CD4-positive, alpha-beta T cell treated with Interleukin-15 for 4 hours (primary cell): ENCODE measurements at regions not wholly inside any gene's neighbourhood (a gene's known extent, or its start where the extent isn't known, plus 50 kb on each side); places are given as distances from the start of the nearest gene placed in this dataset.

Source experiments
- DNase-seq: peaks from one replicate; pipeline ENCODE4 v3.0.0-alpha.2; 2020; ENCODE audit warnings: low spot score

- DNase-seq: no peak
Measured at GRCh38 chr7:67843001-67843565, 846.5 kb downstream of the TYW1 start.

GRCh38 chr7:67843615-67844014 is 847.0 kb downstream of the TYW1 start:
- no peak for DNase-seq

GRCh38 chr7:67847092-67847787 is 850.6 kb downstream of the TYW1 start:
- DNase-seq: no peak

DNA sequence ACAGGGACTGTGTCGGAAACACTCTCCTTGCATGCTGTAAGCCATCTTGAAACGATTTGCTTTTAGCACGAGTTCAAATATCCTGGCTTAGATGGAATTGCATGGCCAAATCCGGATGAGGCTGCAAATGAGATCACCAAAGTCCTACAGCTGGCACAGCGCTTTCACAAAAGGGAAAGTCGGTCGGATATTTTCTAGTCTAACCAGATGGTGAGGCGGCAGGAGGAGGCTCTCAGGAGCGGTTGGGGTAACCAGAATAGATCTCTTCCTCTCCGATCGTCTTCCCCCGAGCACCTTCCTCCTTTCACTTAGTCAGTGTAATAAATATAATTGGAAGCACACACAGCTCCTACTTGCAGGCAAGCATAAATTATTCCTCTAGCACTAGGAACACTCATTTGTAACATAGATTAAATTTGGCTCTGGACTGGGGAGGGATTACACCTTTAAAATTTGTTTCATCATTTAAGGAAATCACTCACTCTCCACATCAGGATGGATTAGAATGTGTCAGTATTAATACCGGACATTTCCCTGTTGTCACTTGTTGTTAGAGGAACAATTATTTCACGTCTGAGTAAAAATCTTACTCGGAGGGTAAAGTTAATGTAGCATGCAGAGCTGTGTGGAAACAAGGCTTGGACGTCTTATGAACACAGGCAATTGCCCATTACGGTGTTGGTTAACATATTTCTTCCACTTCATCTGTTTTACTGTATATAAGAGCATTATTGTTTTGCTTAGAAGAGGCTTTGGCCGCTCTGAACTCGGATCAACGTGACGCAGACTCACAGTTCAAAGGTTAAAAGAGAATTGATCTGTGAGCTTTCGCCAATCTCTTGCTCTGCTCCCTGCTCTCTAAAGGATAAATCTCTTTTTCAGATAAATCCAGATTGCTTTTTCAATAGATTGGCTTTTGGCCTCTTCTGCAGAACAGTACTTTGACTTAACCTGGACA is 857.9 kb downstream of the TYW1 start:
- no peak for DNase-seq

- no peak for DNase-seq
Measured at GRCh38 chr7:67855322-67855721, 858.7 kb downstream of the TYW1 start.

GRCh38 chr7:67856046-67856445 is 859.4 kb downstream of the TYW1 start:
- DNase-seq: no peak

DNA sequence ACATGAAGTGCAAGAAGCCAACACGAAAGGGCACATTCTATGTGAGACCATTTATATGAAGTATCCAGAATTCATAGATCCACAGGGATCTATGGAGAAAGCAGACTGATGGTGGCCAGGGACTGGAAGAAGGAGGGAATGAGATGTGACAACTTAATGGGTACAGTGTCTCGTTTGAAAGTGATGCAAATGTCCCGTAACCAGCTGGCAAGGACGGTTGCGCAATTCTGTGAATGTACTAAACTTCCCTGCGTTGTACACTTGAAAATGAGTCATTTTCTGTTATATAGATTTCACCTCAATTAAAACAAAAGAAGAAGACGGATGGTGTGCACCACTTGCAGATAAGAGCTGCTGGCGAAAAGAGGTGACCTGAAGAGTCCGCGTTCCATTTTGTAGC is 861.1 kb downstream of the TYW1 start:
- no peak for DNase-seq

GRCh38 chr7:67858931-67859330 is 862.3 kb downstream of the TYW1 start:
- no peak for DNase-seq

GRCh38 chr7:67863911-67864310 is 867.3 kb downstream of the TYW1 start:
- no peak for DNase-seq

GRCh38 chr7:67866054-67866453 is 869.4 kb downstream of the TYW1 start:
- DNase-seq: no peak

DNA sequence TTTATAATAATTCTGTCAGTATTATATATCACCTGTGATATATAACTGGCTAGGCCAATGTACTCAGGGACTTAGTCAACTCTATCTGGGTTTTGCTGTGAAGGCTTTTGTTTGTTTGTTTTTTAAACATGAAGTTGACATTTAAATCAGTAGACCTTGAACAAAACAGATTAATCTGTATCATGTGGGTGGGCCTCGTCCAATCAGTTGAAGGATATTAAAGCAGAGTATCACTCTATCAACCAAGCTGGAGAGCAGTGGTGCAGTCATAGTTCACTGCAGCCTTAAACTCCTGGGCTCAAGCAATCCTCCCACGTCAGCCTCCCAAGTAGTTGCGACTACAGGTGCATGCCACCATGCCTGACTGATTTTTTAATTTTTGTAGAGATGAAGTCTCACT is 870.2 kb downstream of the TYW1 start:
- no peak for DNase-seq

DNA sequence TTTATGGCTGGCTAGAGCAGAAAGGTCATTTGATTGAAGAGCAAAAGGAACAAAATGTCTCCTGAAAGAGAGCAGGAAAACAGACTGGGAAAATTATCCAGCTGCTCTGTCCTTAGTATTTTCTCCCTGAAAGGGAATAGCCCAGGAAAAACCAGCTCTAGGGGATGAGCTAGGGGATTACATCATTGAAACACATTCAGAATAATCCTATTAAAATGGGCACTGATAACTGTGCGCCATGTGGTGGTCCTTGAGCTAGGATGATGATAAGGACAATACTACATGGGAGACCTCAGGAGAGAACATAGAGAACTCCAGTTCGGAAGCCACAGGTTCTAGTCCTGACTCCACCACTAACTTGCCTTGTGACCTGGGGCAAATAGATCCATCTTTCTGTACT is 873.8 kb downstream of the TYW1 start:
- DNase-seq: no peak

GRCh38 chr7:67875558-67875957 is 878.9 kb downstream of the TYW1 start:
- DNase-seq: no peak

- DNase-seq: no peak
Measured at GRCh38 chr7:67878808-67879207, 882.2 kb downstream of the TYW1 start.

DNA sequence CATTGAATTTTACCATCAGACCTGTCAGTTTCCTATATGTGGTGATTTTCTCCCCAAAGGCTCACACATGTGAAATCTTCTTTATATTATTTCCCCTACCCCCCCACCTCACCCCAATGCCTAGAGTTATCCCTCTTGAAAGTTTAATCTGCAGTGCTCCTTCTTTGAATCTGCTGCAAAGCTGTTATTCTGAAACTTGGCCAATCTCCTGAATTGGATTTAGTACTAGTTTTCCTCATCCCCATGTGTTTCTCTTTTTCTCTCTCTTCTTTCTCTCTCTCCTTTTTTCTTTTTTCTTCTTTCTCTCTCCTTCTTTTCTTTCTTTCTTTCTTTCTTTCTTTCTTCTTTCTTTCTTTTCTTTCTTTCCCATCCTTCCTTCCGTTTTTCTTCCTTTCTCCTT is 886.2 kb downstream of the TYW1 start:
- DNase-seq: no peak

- DNase-seq: no peak
Measured at GRCh38 chr7:67890316-67890715, 893.7 kb downstream of the TYW1 start.

GRCh38 chr7:67894746-67895145 is 898.1 kb downstream of the TYW1 start:
- no peak for DNase-seq

DNA sequence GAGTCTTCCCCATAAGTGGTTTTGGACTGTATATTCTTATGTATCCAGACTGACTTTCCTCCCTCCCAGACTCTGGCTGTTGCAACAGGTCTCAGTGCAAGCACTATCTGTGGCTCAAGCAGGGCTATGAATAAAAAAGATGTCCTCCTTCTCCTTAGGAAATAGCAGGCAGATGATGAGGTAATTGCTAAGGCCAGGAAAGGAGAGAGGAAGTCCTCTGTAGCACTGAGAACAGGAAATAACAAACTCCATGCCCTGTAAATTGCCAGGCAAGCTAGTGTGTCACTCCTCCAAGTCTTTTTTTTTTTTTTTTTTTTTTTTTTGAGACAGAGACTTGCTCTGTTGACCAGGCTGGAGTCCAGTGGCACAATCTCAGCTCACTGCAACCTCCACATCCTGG is 900.1 kb downstream of the TYW1 start:
- DNase-seq: no peak

DNA sequence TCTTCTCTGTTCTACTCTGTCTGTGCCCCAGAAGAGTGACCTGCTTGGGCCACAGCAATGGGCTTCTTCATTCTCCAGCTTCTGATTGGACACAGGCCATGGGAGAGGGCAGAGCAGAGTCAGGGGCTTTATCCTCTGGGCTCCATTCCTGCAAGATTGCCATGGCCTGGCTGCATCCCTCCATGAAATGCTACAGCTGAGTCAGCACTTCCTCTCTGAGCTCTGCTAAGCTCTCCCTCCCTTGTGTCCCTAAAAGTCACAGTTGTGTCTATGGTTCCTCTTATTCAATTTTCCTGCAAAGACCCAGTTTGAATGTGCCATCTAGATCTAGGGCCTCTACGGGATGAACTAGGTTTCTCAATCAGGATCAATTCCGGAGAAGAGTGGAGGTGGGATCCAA is 903.8 kb downstream of the TYW1 start:
- no peak for DNase-seq

- no peak for DNase-seq
Measured at GRCh38 chr7:67901808-67902480, 905.3 kb downstream of the TYW1 start.

DNA sequence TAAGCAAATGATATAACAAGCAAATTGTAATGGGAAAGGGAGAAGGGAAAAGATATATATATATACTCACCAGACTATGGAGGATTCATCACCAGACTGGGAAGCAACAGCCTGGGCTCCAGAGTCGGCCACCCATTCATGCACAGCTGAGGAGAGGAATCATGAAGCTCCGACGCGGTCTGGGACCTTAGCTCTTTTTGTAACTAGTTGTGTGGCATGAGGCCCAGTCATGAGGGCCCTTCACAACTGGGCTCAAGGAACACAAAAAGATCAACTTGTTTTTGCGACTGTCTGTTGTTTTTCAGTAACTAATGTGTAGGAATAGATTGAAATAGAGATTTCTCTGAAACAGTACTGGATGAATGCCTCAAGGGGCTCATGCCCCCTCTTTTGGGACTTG is 911.2 kb downstream of the TYW1 start:
- DNase-seq: no peak

DNA sequence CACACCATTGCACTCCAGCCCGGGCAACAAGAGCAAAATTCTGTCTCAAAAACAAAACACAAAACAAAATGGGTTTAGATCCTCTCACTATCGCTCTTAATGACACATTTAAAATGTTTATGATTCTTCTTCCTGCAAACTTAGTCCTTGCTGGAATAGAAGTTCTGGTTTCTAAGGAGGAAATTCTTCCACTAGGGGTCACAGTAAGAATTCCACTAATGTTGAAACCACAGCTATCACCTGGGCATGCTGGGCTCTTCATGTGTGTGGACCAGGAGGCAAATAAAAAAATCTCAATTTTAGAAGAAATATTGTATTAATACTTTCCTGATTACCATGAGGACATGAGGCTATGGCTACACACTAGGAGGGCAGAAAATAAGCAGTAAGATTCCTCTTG is 915.8 kb downstream of the TYW1 start:
- no peak for DNase-seq

GRCh38 chr7:67913604-67914003 is 917.0 kb downstream of the TYW1 start:
- no peak for DNase-seq
